ENCODE measurements at regions not wholly inside any gene's neighbourhood (a gene's known extent, or its start where the extent isn't known, plus 50 kb on each side); places are given as distances from the start of the nearest gene placed in this dataset.
A peak's percentile ranks its signal among the peaks of the same experiment; 100 is the strongest.

DNA sequence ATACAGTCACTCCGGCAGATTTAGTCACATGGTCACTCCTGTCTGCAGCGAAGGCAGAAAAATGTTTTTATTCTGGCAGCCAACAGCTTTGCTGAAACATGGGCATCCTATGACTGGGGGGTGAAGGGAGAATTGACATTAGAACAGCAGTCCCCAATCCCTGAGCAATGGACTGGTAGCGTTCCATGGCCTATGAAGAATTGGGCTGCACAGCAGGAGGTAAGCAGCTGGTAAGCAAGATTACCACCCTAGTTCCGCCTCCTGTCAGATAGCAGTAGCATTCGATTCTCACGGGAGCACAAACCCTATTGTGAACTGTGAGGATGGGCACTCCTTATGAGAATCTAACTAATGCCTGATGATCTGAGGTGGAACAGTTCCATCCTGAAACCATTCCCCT is 93.1 kb upstream of the FTMT start:
- Histone ChIP-seq H3K79me2 (ENCODE audit: control insufficient read depth, insufficient read depth, low read length) (no peaks in the 10 kb centered on the region), H3K9ac (ENCODE audit: insufficient read depth in 1 of 2, low read depth in 2 of 2, low read length in 2 of 2) (no peak overlapping the region), H3K27me3 (ENCODE audit: control insufficient read depth in 2 of 2, insufficient read depth in 2 of 2, low read length in 2 of 2) (no peaks in the 10 kb centered on the region), H3K9me1 (ENCODE audit: control insufficient read depth, insufficient read depth, low read length) (no peaks in the 10 kb centered on the region), H2AFZ (ENCODE audit: low read depth, low read length) (peak overlapping the region; percentile 54), H3K4me3 (no peak overlapping the region), H3K27ac (ENCODE audit: extremely low read depth, low read depth, low read length) (peak overlapping the region; percentile 55; the same call in 2 of the 3 replicates), H3K4me2 (ENCODE audit: insufficient read depth, low read length) (peak overlapping the region; percentile 12; the same call in 1 of the 2 replicates), H3K36me3 (ENCODE audit: control insufficient read depth, insufficient read depth, low read length) (no peaks in the 10 kb centered on the region), H3K9me3 (replicated peaks; ENCODE audit: control insufficient read depth, insufficient read depth, low read depth, low read length) (no peaks in the 10 kb centered on the region), H3K4me1 (replicated peaks in 1 of 2; ENCODE audit: control insufficient read depth in 2 of 2, insufficient read depth in 2 of 2, low read length in 2 of 2) (no peaks in the 10 kb centered on the region; a peak in 1 of 5 replicates), H4K20me1 (replicated peaks; ENCODE audit: control insufficient read depth, insufficient read depth, low read length) (no peaks in the 10 kb centered on the region)
- intact Hi-C loops (cut with micrococcal nuclease): no loop called here
- ChIA-PET CTCF (ENCODE audit: low intra/inter-chr PET ratio) (no interaction called here), POLR2A (no interaction called here)
- BruUV-seq (replicated peaks): no TSS peak
- WGBS (ENCODE audit: insufficient coverage, low coverage, missing lambda C conversion rate): 5% methylated on average over 6 of the region's 6 CpGs
- in situ Hi-C loops (cut with MboI): no loop called here
- ATAC-seq (peak; percentile 86), FAIRE-seq (peak; percentile 84), DNase-seq (ENCODE audit: extremely low read depth in 1 of 4, low spot score in 3 of 4) (peak; percentile 7 to 63 (median 10))
- TF ChIP-seq ZNF217 (CRISPR knock-in tag; IDR thresholded peaks at IDR 0.05) (no peak), NONO (IDR thresholded peaks at IDR 0.05; ENCODE audit: low read depth in 2 of 2, low read length in 1 of 2) (no peak), PML (IDR thresholded peaks at IDR 0.05; ENCODE audit: low read length) (no peak), CBFA2T2 (conservative IDR thresholded peaks at IDR 0.05) (peak; percentile 25; the same call in 1 of the 2 replicates), GTF2F1 (IDR thresholded peaks at IDR 0.05; ENCODE audit: low read depth, low read length) (no peak), DMBX1 (CRISPR knock-in tag; IDR thresholded peaks at IDR 0.05; ENCODE audit: borderline replicate concordance) (peak; percentile 67), NR2C2 (CRISPR knock-in tag; IDR thresholded peaks at IDR 0.05) (no peak), NR2C2 (tag; IDR thresholded peaks at IDR 0.05) (no peak), POLR2AphosphoS5 (IDR thresholded peaks at IDR 0.05; ENCODE audit: control insufficient read depth, insufficient read depth, low read depth, low read length) (no peak), ZNF134 (CRISPR knock-in tag; conservative IDR thresholded peaks at IDR 0.05) (no peak), HMG20A (CRISPR knock-in tag; conservative IDR thresholded peaks at IDR 0.05) (no peak), NR4A1 (CRISPR knock-in tag; IDR thresholded peaks at IDR 0.05) (no peak), NR4A1 (tag; IDR thresholded peaks at IDR 0.05) (no peak), ZFP1 (CRISPR knock-in tag; IDR thresholded peaks at IDR 0.05) (no peak), ZNF143 (CRISPR knock-in tag; IDR thresholded peaks at IDR 0.05) (no peak), POLR3G (IDR thresholded peaks at IDR 0.05; ENCODE audit: extremely low read depth, insufficient read length, insufficient replicate concordance) (no peak), HDAC6 (IDR thresholded peaks at IDR 0.05; ENCODE audit: low read depth, low read length) (no peak), MEF2D (tag; conservative IDR thresholded peaks at IDR 0.05; ENCODE audit: low read depth) (no peak), RFX5 (IDR thresholded peaks at IDR 0.05; ENCODE audit: low read depth, low read length) (no peak), DACH1 (IDR thresholded peaks at IDR 0.05; ENCODE audit: partially characterized antibody) (no peak)
- TF ChIP-seq, protein P1, sequence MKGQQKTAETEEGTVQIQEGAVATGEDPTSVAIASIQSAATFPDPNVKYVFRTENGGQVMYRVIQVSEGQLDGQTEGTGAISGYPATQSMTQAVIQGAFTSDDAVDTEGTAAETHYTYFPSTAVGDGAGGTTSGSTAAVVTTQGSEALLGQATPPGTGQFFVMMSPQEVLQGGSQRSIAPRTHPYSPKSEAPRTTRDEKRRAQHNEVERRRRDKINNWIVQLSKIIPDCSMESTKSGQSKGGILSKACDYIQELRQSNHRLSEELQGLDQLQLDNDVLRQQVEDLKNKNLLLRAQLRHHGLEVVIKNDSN (CRISPR knock-in tag; IDR thresholded peaks at IDR 0.05): no peak
- TF ChIP-seq, protein P2, sequence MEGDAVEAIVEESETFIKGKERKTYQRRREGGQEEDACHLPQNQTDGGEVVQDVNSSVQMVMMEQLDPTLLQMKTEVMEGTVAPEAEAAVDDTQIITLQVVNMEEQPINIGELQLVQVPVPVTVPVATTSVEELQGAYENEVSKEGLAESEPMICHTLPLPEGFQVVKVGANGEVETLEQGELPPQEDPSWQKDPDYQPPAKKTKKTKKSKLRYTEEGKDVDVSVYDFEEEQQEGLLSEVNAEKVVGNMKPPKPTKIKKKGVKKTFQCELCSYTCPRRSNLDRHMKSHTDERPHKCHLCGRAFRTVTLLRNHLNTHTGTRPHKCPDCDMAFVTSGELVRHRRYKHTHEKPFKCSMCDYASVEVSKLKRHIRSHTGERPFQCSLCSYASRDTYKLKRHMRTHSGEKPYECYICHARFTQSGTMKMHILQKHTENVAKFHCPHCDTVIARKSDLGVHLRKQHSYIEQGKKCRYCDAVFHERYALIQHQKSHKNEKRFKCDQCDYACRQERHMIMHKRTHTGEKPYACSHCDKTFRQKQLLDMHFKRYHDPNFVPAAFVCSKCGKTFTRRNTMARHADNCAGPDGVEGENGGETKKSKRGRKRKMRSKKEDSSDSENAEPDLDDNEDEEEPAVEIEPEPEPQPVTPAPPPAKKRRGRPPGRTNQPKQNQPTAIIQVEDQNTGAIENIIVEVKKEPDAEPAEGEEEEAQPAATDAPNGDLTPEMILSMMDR (IDR thresholded peaks at IDR 0.05 in 2 of 3, conservative IDR thresholded peaks at IDR 0.05 in 1 of 3; ENCODE audit: insufficient read depth in 2 of 3, low read depth in 1 of 3, low read length in 3 of 3): no peak
- TF ChIP-seq, protein P3, sequence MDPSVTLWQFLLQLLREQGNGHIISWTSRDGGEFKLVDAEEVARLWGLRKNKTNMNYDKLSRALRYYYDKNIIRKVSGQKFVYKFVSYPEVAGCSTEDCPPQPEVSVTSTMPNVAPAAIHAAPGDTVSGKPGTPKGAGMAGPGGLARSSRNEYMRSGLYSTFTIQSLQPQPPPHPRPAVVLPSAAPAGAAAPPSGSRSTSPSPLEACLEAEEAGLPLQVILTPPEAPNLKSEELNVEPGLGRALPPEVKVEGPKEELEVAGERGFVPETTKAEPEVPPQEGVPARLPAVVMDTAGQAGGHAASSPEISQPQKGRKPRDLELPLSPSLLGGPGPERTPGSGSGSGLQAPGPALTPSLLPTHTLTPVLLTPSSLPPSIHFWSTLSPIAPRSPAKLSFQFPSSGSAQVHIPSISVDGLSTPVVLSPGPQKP (CRISPR knock-in tag; IDR thresholded peaks at IDR 0.05): no peak

Measured in K562 (cell line).